NOMO-1 treated with dmso at 0.1 percent for 144 hours (cell line): ENCODE measurements at regions not wholly inside any gene's neighbourhood (a gene's known extent, or its start where the extent isn't known, plus 50 kb on each side); places are given as distances from the start of the nearest gene placed in this dataset.
"Not testable (repeated sequence)": the region's sequence is repeated elsewhere in the genome, so short reads cannot be mapped to it uniquely, and the experiment has no call there.

ENCODE experiments used
- DNase-seq: peaks from one replicate; lab custom pipeline; 2025; ENCODE audit not compliant: unreplicated experiment; lab: John Stamatoyannopoulos, UW

GRCh38 chr1:29398431-29398830 is 162.1 kb downstream of the PTPRU start:
- no peak for DNase-seq

- DNase-seq: no peak
Measured at GRCh38 chr1:29397981-29398380, 161.7 kb downstream of the PTPRU start.

GRCh38 chr1:29397256-29397590 is 160.9 kb downstream of the PTPRU start:
- DNase-seq: no peak

- DNase-seq: no peak
Measured at GRCh38 chr1:29396438-29397255, 160.3 kb downstream of the PTPRU start.

GRCh38 chr1:29395736-29396437 is 159.6 kb downstream of the PTPRU start:
- no peak for DNase-seq

- no peak for DNase-seq
Measured at GRCh38 chr1:29394521-29395225, 158.4 kb downstream of the PTPRU start.

GRCh38 chr1:29393451-29393826 is 157.1 kb downstream of the PTPRU start:
- no peak for DNase-seq

- no peak for DNase-seq
Measured at GRCh38 chr1:29392486-29393450, 156.4 kb downstream of the PTPRU start.

- no peak for DNase-seq
Measured at GRCh38 chr1:29392036-29392435, 155.7 kb downstream of the PTPRU start.

GRCh38 chr1:29391362-29391880 is 155.1 kb downstream of the PTPRU start:
- DNase-seq: no peak

- DNase-seq: no peak
Measured at GRCh38 chr1:29390491-29391361, 154.4 kb downstream of the PTPRU start.

- DNase-seq: no peak
Measured at GRCh38 chr1:29390075-29390474, 153.8 kb downstream of the PTPRU start.

GRCh38 chr1:29389533-29390041 is 153.3 kb downstream of the PTPRU start:
- DNase-seq: no peak

- no peak for DNase-seq
Measured at GRCh38 chr1:29388884-29389283, 152.6 kb downstream of the PTPRU start.

- no peak for DNase-seq
Measured at GRCh38 chr1:29388170-29388569, 151.8 kb downstream of the PTPRU start.

GRCh38 chr1:29387210-29387609 is 150.9 kb downstream of the PTPRU start:
- DNase-seq: no peak

- not testable (repeated sequence) for DNase-seq
Measured at GRCh38 chr1:29386453-29386852, 150.1 kb downstream of the PTPRU start.

- DNase-seq: no peak
Measured at GRCh38 chr1:29385966-29386365, 149.6 kb downstream of the PTPRU start.

GRCh38 chr1:29384496-29385015 is 148.2 kb downstream of the PTPRU start:
- DNase-seq: no peak
